GM18907 (cell line): ENCODE measurements at regions not wholly inside any gene's neighbourhood (a gene's known extent, or its start where the extent isn't known, plus 50 kb on each side); places are given as distances from the start of the nearest gene placed in this dataset.
"Not testable (repeated sequence)": the region's sequence is repeated elsewhere in the genome, so short reads cannot be mapped to it uniquely, and the experiment has no call there.

ENCODE experiments used
- ATAC-seq: cut with Tn5 transposase; IDR thresholded peaks from one replicate; pipeline ENCODE4 v1.9.1; 2021; ENCODE audit warnings: mild to moderate bottlenecking, moderate library complexity; ENCODE audit not compliant: unreplicated experiment

- no peak for ATAC-seq
These were observed 97.6 kb upstream of the SCAF11 start for GRCh38 chr12:46087916-46088439.

DNA sequence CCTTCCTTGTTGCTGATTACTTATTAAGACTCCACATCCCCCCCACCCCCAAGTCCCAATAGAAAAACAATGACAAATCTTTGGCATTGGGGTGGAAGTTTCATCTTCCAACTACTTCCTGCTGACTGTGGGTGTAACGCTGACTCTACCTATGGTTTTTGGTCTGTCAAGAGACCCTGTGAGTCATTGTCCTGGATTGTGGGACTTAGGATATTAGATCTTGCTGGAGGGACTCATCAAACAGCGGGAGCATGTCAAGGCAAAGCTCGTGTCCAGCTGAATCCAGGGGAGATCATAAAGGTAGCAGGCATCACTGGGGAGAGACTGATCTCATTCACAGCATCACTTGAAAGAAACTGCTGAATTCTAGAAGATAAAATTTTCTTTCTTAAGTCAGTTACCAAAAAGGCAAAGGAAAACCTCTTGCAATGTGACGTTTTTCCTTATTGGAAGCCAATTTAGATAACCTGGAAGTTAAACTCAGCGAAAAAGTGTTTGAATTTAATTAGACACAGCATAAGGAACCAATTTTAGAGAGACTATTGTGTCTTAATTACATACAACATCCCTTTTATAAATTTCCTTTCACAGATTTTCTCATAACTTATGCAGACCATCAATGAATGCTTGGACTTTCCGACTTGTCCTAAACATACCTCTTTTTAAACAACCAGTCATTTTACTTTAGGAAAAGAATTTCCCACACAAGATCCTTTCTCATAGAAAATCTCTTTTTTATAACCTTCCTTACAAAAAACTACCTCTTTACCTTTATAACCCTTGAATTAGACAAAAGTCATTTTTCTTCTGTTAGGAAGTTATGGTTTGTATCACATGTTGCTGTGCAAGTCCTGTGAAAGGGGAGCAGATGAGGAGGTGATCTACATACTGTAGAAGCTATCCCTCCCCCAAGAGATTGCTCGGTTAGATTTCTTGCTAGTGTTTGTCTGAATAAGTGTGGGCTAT lies 94.6 kb upstream of the SCAF11 start:
- ATAC-seq: no peak

DNA sequence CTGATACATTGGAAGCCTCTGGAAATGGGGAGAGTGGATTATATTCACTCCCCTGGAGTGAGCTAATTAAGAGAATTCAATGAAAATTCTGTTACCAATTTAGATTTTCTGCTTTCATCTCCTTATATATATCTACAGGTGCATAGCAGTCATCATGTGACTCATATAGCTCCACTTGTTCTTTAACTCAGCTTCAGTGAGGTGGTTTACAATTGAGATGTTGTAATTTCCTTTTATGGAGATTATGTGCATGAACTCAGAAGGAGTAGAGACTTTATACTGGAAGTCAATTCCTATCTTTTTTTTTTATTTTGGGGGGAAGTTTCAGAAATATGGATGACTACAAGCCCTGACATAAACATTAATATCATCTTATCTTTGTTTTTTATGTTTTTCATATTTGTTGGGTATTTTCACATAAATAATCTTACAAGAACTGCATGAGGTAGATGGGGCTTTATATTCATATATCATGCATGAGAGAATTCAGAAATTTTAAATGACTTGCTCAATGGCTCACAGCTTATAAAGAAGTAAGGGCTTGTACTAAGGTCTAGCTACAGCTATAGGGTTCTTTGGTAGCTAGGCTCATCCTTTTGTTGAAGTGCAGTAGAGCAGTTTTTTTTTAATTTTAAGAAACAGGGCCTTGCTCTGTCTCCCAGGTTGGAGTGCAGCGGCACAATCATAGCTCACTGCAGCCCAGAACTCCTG lies 92.3 kb upstream of the SCAF11 start:
- no peak for ATAC-seq

DNA sequence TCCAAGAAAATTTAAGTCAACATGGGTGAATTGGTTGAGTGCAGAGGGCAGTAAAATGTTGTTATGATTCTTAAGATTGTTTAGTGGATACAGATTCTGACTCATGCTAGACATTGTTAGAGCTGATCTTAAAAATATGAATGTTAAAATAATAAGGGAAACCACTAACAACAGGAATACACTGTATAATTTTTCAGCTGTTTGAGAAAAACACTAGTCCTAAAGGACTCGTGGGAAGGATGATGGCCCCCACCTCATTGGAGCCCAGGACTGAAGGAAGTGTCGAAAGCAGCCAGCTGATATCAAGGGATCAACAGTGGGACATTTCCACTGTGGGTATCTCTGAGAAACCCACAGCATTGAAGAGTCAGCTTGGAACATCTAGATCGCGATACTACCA lies 82.9 kb upstream of the SCAF11 start:
- ATAC-seq: no peak

DNA sequence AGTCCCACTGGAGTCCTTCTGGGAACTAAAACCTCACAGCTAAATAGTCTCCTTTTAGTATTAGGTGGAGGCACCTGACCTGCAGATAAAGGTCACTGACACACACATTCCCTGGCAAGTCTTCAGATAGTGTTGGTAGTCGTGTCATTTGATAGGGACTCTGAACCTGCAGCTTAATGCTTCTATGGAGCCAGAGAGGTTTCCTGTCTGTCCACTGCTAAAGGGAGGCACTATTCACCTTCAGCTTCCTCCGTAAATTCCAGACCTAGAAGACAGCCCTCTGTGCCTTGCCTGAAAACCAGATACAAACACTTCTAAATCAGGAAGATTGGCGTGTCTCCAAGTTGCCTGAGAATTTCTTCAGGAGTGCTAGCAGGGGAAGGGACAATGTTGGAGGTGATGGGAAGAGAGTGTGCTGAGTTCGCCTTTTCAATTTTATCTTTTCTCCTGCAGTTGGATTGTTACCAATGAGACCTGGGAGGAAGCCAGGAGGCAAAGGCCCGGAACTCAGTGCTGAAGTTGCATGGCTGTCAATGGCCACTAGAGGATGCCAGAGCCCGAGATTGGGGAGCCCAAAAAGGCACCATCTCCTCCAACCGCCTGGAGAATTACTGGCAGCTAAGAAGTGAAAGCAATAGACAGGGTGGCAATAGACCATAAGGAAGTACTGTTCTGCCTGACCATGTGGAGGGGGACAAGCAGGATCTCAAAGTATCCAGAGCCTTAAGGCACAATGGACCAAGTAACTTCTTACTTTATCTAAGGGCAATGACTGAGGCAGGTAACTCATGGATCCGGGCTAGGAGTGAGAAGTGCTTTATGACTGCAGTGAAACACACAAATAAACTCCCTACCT lies 81.6 kb upstream of the SCAF11 start:
- ATAC-seq: peak; percentile 96

- no peak for ATAC-seq
These were observed 81.0 kb upstream of the SCAF11 start for GRCh38 chr12:46071335-46071734.

- no peak for ATAC-seq
These were observed 76.7 kb upstream of the SCAF11 start for GRCh38 chr12:46067094-46067493.

DNA sequence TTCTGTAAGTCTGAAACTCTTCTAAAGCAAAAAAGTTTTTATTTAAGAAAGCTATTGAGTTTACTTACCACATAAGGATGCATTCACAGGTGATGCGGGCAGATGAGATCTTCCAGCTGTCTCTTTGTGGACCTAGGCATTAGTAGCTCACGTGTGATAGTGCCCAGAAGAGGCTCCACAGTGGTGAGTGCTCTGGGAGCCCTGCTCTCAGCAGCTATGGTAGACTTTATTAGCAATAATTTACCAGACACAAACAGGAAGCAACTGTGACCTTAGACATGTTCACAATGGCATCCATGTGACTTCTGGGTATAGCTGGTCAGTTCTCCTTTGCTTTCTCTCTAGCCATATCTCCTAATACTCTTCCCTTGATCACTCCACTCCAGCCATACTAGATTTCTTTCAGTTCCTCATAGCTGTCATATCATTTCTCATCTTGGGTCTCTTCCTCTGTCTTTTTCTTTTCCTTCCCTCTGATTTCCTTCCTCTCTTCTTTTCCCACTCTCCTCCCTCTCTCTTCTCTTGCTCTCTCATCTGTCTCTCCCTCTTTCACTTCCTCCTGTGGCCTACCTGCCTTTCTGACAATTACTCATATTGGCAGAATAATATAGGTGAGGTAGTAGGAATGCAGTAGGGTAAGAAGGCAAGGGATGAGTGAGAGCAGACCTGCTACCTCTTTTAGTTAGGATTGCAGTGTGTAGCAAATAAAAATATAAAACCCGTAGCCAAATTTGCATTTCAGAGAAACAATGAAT lies 75.2 kb upstream of the SCAF11 start:
- peak; percentile 84 for ATAC-seq

DNA sequence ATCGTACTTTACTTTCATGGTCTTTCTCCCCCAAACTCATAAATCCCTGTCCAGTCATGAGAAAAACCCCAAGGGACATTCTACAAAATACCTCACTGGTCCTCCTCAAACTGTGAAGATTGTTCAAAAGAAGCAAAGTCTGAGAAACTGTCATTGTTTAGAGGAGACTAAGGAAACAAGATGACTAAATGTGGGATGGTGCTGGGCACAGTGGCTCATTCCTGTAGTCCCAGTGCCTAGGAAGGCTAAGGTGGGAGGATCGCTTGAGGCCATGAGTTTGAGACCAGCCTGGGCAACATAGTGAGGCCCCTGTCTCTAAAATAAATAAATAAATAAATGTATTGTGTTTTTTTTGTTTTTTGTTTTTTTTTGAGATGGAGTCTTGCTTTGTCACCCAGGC lies 74.2 kb upstream of the SCAF11 start:
- ATAC-seq: no peak

DNA sequence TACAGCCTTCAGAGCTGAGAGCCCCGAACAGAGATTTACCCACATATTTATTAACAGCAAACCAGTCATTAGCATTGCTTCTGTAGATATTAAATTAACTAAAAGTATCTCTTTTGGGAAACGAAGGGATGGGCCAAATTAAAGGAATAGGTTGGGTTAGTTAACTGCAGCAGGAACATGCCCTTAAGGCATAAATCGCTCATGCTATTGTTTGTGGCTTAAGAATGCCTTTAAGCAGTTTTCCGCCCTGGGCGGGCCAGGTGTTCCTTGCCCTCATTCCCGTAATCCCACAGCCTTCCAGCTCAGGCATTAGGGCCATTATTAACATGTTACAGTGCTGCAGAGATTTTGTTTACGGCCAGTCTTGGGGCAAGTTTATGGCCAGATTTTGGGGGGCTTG lies 68.3 kb upstream of the SCAF11 start:
- ATAC-seq: not testable (repeated sequence)

- ATAC-seq: no peak
These were observed 60.4 kb upstream of the SCAF11 start for GRCh38 chr12:46050805-46051204.

DNA sequence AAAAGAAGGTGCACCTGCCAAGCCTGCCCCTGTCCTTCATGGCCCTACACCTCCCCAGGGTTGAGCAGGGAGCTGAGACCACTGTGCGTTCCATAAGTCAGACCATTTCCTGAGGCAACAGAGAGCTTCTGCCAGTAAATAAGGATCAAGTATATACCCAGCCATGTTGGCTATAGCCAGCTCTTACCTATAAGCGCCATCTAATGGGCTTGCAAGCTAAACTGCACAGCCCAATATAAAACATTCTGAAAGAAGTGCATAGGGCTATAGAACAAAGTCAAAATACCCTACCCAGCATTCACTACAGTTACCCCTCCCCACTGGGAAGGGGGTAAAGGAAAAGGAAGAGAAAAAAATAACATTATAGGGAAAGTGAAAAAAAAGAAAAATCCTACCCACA lies 59.3 kb upstream of the SCAF11 start:
- ATAC-seq: no peak

DNA sequence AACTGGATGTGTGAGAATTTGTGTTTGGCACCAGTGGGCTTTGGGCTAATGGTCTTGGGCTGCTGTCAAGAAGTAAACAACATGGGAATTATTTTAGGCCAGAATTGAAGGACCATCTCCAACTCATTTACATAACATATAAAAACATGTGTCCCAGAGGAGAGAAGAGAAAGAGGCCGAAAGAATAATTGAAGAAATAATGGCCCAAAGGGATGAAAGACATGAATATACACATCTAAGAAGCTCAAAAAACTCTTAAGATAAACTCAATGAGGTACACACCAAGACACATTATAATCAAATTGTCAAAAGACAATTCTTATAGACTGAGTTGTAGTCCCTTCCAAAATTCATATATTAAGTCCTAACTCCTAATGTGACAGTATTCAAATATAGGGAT lies 56.1 kb upstream of the SCAF11 start:
- ATAC-seq: no peak

GRCh38 chr12:46043972-46044520 lies 53.7 kb upstream of the SCAF11 start:
- no peak for ATAC-seq
